ENCODE measurements at regions not wholly inside any gene's neighbourhood (a gene's known extent, or its start where the extent isn't known, plus 50 kb on each side); places are given as distances from the start of the nearest gene placed in this dataset.

DNA sequence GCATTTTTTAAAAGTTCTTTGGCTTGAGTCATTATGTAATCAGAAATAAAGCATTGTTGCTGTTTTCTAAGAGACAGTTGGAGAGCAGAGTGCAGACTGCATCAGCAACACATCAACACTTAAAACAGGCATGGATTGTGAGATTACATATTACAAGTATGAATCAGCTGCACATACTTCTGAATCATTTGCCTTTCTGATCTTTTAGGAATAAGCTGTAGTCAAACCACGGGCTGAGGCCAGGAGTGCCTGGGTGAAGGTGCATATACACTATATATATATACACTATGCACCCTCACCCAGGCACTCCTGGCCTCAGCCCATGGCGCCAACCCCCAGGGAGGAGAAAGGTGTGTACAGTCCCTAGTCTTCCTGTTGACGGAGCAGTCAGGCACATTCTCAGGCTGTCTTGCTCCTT, 52.4 kb upstream of the DLX6 start:
- Mint-ChIP-seq H3K9me3 (no peaks in the 10 kb centered on the region), H3K36me3 (no peaks in the 10 kb centered on the region), H3K4me3 (no peak overlapping the region), H3K4me1 (ENCODE audit: unreplicated experiment) (peaks cover 5% of the 10 kb centered on the region), H3K27me3 (peaks cover 3% of the 10 kb centered on the region), H3K27ac (no peak overlapping the region)
- no peak for DNase-seq (ENCODE audit: extremely low spot score, unreplicated experiment)
- TF ChIP-seq CTCF (conservative IDR thresholded peaks at IDR 0.05), result no peak

GRCh38 chr7:96953676-96954513, 51.5 kb upstream of the DLX6 start:
- Mint-ChIP-seq H3K36me3 (no peaks in the 10 kb centered on the region), H3K27me3 (peaks cover 7% of the 10 kb centered on the region)

More at GRCh38 chr7:96953676-96954513, 51.5 kb upstream of the DLX6 start:
- DNase-seq (ENCODE audit: extremely low spot score, unreplicated experiment), result no peak
- no peak for TF ChIP-seq CTCF (conservative IDR thresholded peaks at IDR 0.05)
- H3K9me3 Mint-ChIP-seq, result peaks cover 5% of the 10 kb centered on the region
- H3K4me3 Mint-ChIP-seq, result no peak overlapping the region
- H3K4me1 Mint-ChIP-seq (ENCODE audit: unreplicated experiment), result peaks cover 5% of the 10 kb centered on the region
- H3K27ac Mint-ChIP-seq, result no peak overlapping the region

All from type B pancreatic cell (in vitro differentiated cells).